Forelimb muscle (tissue), 1 donor: ENCODE measurements at regions not wholly inside any gene's neighbourhood (a gene's known extent, or its start where the extent isn't known, plus 50 kb on each side); places are given as distances from the start of the nearest gene placed in this dataset.
A peak's percentile ranks its signal among the peaks of the same experiment; 100 is the strongest.
"Not testable (repeated sequence)": the region's sequence is repeated elsewhere in the genome, so short reads cannot be mapped to it uniquely, and the experiment has no call there.

Experiments
- DNase-seq: peaks from one replicate; pipeline ENCODE4 v3.0.0-alpha.2; 2013; ENCODE audit warnings: low read depth

GRCh38 chr4:159551281-159551680 lies 448.4 kb downstream of the RAPGEF2 start:
- DNase-seq: no peak

- no peak for DNase-seq
Observed at GRCh38 chr4:159552979-159553768, 450.3 kb downstream of the RAPGEF2 start.

GRCh38 chr4:159555873-159556272 lies 453.0 kb downstream of the RAPGEF2 start:
- DNase-seq: no peak

- peak; percentile 53 for DNase-seq
Observed at GRCh38 chr4:159562366-159562765, 459.5 kb downstream of the RAPGEF2 start.

GRCh38 chr4:159563257-159563656 lies 460.4 kb downstream of the RAPGEF2 start:
- no peak for DNase-seq

GRCh38 chr4:159564615-159565014 lies 461.7 kb downstream of the RAPGEF2 start:
- no peak for DNase-seq

GRCh38 chr4:159566786-159567185 lies 463.9 kb downstream of the RAPGEF2 start:
- no peak for DNase-seq

- DNase-seq: no peak
Observed at GRCh38 chr4:159577241-159577640, 474.4 kb downstream of the RAPGEF2 start.

- no peak for DNase-seq
Observed at GRCh38 chr4:159582685-159583084, 479.8 kb downstream of the RAPGEF2 start.

GRCh38 chr4:159592898-159593556 lies 490.1 kb downstream of the RAPGEF2 start:
- no peak for DNase-seq

- DNase-seq: no peak
Observed at GRCh38 chr4:159593681-159594080, 490.8 kb downstream of the RAPGEF2 start.

- DNase-seq: no peak
Observed at GRCh38 chr4:159594576-159594975, 491.7 kb downstream of the RAPGEF2 start.

GRCh38 chr4:159595101-159595500 lies 492.2 kb downstream of the RAPGEF2 start:
- not testable (repeated sequence) for DNase-seq

- DNase-seq: no peak
Observed at GRCh38 chr4:159598602-159599001, 495.7 kb downstream of the RAPGEF2 start.

- no peak for DNase-seq
Observed at GRCh38 chr4:159600061-159600460, 497.2 kb downstream of the RAPGEF2 start.

GRCh38 chr4:159604781-159605180 lies 501.9 kb downstream of the RAPGEF2 start:
- no peak for DNase-seq

- DNase-seq: no peak
Observed at GRCh38 chr4:159606835-159607234, 504.0 kb downstream of the RAPGEF2 start.

GRCh38 chr4:159607809-159608208 lies 504.9 kb downstream of the RAPGEF2 start:
- no peak for DNase-seq

GRCh38 chr4:159608436-159608835 lies 505.6 kb downstream of the RAPGEF2 start:
- DNase-seq: no peak

- no peak for DNase-seq
Observed at GRCh38 chr4:159632031-159632430, 529.2 kb downstream of the RAPGEF2 start.

GRCh38 chr4:159639671-159640323 lies 536.9 kb downstream of the RAPGEF2 start:
- no peak for DNase-seq

- no peak for DNase-seq
Observed at GRCh38 chr4:159649237-159649636, 546.4 kb downstream of the RAPGEF2 start.

GRCh38 chr4:159652871-159653270 lies 550.0 kb downstream of the RAPGEF2 start:
- DNase-seq: no peak
